Cardiac fibroblast (primary cell): ENCODE measurements at regions not wholly inside any gene's neighbourhood (a gene's known extent, or its start where the extent isn't known, plus 50 kb on each side); places are given as distances from the start of the nearest gene placed in this dataset.

ENCODE experiments used
- DNase-seq, 2 donors: peaks; one replicate each; pipeline versions ENCODE4 v3.0.0 to v3.0.0-alpha.2; 2010; ENCODE audit warnings: low read depth in 2 of 2
- H3K4me3 ChIP-seq, 2 donors: replicated peaks in 1 of 2; 1 replicate in 1 of 2; 2 replicates in 1 of 2; pipeline ENCODE4 v1.5.1; 2011; ENCODE audit warnings: low read depth in 2 of 2, low read length in 2 of 2, mild to moderate bottlenecking in 2 of 2, moderate library complexity in 1 of 2
- TF ChIP-seq, protein P1 (sequence below): IDR thresholded peaks from one replicate; pipeline ENCODE4 v1.5.1; 2011; ENCODE audit warnings: low read depth, mild to moderate bottlenecking, low read length, inconsistent platforms

DNA sequence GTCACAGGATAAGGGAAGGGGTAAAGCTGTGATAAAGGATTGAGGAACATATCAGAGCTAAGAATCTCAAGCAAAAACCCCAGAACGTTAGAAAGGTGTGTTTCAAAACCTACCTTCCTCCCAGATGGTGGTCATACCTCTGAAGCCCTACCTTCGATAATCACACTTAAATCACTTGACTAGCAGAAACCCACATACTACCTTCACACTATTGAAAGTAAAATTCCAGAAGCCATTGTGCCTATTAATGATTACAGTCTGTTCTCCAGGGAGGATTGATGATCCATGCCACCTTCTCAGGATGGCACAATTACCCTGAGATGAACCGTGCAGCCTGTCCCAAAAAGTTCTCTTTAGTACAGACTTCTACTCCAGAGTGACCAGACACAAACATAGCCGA lies 72.3 kb upstream of the SOX4 start:
- H3K4me3 ChIP-seq, result no peak overlapping the region
- TF ChIP-seq, protein P1, sequence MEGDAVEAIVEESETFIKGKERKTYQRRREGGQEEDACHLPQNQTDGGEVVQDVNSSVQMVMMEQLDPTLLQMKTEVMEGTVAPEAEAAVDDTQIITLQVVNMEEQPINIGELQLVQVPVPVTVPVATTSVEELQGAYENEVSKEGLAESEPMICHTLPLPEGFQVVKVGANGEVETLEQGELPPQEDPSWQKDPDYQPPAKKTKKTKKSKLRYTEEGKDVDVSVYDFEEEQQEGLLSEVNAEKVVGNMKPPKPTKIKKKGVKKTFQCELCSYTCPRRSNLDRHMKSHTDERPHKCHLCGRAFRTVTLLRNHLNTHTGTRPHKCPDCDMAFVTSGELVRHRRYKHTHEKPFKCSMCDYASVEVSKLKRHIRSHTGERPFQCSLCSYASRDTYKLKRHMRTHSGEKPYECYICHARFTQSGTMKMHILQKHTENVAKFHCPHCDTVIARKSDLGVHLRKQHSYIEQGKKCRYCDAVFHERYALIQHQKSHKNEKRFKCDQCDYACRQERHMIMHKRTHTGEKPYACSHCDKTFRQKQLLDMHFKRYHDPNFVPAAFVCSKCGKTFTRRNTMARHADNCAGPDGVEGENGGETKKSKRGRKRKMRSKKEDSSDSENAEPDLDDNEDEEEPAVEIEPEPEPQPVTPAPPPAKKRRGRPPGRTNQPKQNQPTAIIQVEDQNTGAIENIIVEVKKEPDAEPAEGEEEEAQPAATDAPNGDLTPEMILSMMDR, result no peak
- no peak for DNase-seq

DNA sequence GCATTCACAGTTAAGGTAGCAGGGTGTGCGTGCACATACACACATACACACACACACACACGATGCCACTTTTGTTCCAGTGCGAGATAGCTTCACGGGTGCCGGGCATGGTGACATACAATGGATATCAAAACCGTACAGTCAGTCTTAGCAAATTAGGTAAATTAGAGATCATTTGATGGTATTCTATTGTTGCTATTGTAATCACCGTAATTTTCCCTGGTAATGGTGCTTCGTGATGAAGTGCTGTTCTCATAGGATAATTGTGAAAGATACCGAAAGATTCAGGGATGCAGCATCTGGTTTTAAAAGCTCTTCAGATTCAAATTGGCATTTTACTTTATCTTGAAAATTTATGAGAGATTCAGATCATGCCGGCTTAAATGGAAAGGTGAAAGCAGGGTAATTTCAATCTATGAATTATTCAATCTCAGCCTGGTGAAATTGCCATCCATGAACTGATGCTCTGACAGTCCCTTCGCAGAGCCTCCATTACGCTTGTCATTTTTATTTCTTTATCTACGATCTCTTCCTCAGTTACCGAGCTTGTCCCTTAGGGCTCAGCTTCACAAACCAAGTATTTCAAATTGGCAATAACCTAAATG lies 71.3 kb upstream of the SOX4 start:
- no peak for DNase-seq
- TF ChIP-seq, protein P1, result no peak
- H3K4me3 ChIP-seq, result no peak overlapping the region

DNA sequence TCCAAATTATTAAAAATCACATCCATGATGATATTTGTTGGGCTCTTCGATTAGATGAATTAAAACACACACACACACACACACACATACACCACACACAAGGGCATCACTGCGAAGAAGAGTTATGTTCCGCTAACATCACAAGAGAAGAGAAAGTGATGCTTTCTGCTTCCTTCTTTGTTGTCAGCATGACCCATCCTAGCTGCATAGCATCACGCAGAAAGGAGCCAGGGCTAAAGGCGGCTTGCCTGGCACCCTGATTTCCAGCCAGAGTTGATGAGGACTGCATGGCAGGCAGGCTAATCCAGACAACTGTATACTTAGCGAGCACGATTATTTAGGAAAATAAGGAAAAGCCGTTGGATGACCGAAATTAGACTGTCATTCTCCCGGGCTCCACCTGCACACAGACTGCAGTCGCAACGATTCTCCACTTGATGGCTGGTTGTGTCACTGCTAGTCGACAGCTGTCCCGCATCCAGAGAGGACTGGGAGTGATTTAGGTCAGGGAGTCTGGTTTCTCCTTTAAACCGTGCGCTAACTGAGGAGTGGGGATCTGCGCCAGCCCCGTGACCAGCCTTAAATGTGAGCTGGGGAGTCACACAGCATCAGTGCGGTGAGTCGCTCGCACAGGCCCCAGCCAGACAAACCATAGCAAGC lies 70.6 kb upstream of the SOX4 start:
- no peak for DNase-seq
- H3K4me3 ChIP-seq, result no peak overlapping the region
- TF ChIP-seq, protein P1, result no peak

DNA sequence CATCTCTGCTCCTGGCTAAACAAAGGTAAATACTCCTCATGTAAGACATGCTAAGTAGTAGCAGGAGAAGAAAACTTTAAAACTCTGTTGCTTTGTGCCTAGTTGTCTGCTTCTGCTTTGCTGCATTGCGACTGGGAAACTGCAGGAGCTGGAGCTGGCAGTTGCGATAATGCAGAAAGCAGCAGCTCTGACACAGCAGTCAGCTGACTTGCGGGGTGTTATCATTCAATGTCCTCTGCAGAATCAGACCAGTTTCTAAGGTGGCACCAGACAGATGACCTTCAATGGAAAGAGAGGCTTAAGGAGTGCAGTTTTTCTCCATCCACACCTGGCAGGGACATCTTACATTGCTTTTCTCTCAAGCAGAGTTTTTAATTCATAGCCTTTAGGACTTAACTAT lies 69.9 kb upstream of the SOX4 start:
- TF ChIP-seq, protein P1, result no peak
- no peak for DNase-seq
- no peak overlapping the region for H3K4me3 ChIP-seq

DNA sequence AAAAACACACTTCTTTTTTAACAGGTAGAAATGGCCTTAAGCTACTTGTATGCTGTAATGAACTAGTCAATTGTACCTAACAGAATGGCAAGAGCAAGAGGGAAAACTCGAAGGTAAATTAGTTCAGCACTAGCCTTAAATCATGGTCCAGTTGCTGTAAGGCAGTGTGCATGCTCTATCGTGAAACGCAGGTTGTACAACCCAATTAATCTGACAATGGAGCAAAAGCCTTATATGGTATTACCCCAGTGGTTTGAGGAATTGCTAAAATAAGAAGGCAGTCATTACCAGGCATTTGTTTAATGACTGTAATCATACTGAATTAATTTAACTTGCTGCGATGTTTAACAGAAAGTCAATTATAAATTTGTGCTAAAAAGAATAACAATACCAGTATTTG lies 69.3 kb upstream of the SOX4 start:
- DNase-seq, result no peak
- no peak overlapping the region for H3K4me3 ChIP-seq
- TF ChIP-seq, protein P1, result no peak

DNA sequence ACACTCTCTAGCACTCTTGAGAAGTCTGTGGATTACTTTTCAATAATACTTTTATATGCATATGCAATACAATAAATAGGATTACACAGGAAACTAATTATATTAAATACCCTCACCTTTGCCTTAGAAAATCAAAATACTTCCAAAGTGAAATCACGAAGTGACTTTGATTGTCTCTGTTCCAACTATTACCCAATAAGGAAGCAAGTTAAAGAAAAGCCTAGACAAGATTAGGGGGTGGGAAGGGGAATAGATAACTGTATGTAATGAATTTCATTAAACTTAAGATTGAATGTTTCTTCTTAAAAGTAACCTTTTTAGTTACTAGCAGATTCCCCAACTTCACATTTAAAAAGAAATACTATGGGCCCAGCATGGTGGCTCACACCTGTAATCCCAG lies 66.6 kb upstream of the SOX4 start:
- DNase-seq, result no peak
- no peak overlapping the region for H3K4me3 ChIP-seq
- TF ChIP-seq, protein P1, result no peak
